GM23338 (cell line): ENCODE measurements at regions not wholly inside any gene's neighbourhood (a gene's known extent, or its start where the extent isn't known, plus 50 kb on each side); places are given as distances from the start of the nearest gene placed in this dataset.

Experiments used
- ATAC-seq: fragments of 200-7000 bp; cut with Tn5 transposase; 3 replicates; pipeline ENCODE4 v1.9.1; 2020
- DNase-seq: peaks from one replicate; pipeline ENCODE4 v3.0.0-alpha.2; 2015; ENCODE audit warnings: low spot score
- H2AFZ ChIP-seq: fragments of 200-600 bp; sonication (generic); 2 replicates; pipeline ENCODE4 v1.8.0; 2016; ENCODE audit warnings: antibody characterized with exemption, mild to moderate bottlenecking, moderate library complexity
- H3F3A ChIP-seq: fragments of 200-600 bp; sonication (generic); replicated peaks from 2 replicates; pipeline ENCODE4 v1.8.0; 2017; ENCODE audit warnings: antibody characterized with exemption, mixed run types, low read depth
- H3K27ac ChIP-seq: fragments of 200-600 bp; sonication (generic); 2 replicates; pipeline ENCODE4 v1.6.1; 2016; ENCODE audit warnings: low read depth
- H3K27me3 ChIP-seq: fragments of 200-600 bp; sonication (generic); 2 replicates; pipeline ENCODE4 v1.8.0; 2016; ENCODE audit warnings: mild to moderate bottlenecking, mixed run types, moderate library complexity; ENCODE audit not compliant: insufficient read depth
- H3K36me3 ChIP-seq: fragments of 200-600 bp; sonication (generic); 2 replicates; pipeline ENCODE4 v1.8.0; 2016; ENCODE audit warnings: mild to moderate bottlenecking; ENCODE audit not compliant: insufficient read depth
- H3K4me1 ChIP-seq: fragments of 200-600 bp; sonication (generic); 2 replicates; pipeline ENCODE4 v1.8.0; 2016; ENCODE audit warnings: mild to moderate bottlenecking, moderate library complexity; ENCODE audit not compliant: insufficient read depth
- H3K4me2 ChIP-seq: fragments of 200-600 bp; sonication (generic); 2 replicates; pipeline ENCODE4 v1.7.1; 2017; ENCODE audit warnings: mixed run types
- H3K4me3 ChIP-seq: fragments of 200-600 bp; sonication (generic); 2 replicates; pipeline ENCODE4 v1.6.1; 2016; ENCODE audit warnings: mixed run types
- H3K79me2 ChIP-seq: fragments of 200-600 bp; sonication (generic); replicated peaks from 2 replicates; pipeline ENCODE4 v1.8.0; 2017; ENCODE audit warnings: mild to moderate bottlenecking; ENCODE audit not compliant: insufficient read depth
- H3K9me2 ChIP-seq: fragments of 200-600 bp; sonication (generic); 2 replicates; pipeline ENCODE4 v1.8.0; 2017; ENCODE audit not compliant: insufficient read depth
- H4K20me1 ChIP-seq: fragments of 200-600 bp; sonication (generic); replicated peaks from 2 replicates; pipeline ENCODE4 v1.8.0; 2017; ENCODE audit warnings: mild to moderate bottlenecking; ENCODE audit not compliant: insufficient read depth
- H3K27ac Mint-ChIP-seq: 2 replicates; pipeline ENCODE4 v1.8.0; 2020; ENCODE audit warnings: inconsistent platforms, mild to moderate bottlenecking, moderate library complexity, mixed read lengths
- H3K27me3 Mint-ChIP-seq: 3 replicates; pipeline ENCODE4 v1.8.0; 2022; ENCODE audit warnings: low read depth, mild to moderate bottlenecking, moderate library complexity, mixed read lengths, inconsistent platforms; ENCODE audit not compliant: insufficient read depth, poor library complexity
- H3K36me3 Mint-ChIP-seq: 3 replicates; pipeline ENCODE4 v1.8.0; 2021; ENCODE audit warnings: low read depth, mild to moderate bottlenecking, inconsistent platforms, moderate library complexity, mixed read lengths
- H3K4me1 Mint-ChIP-seq: 3 replicates; pipeline ENCODE4 v1.8.0; 2020; ENCODE audit warnings: mild to moderate bottlenecking, inconsistent platforms, mixed read lengths
- H3K4me3 Mint-ChIP-seq: 3 replicates; pipeline ENCODE4 v1.8.0; 2021; ENCODE audit warnings: moderate library complexity, mild to moderate bottlenecking, inconsistent platforms, mixed read lengths
- H3K9me3 Mint-ChIP-seq: 3 replicates; pipeline ENCODE4 v1.8.0; 2020; ENCODE audit warnings: moderate library complexity, mild to moderate bottlenecking, inconsistent platforms, mixed read lengths
- CREB1 ChIP-seq: fragments of 250-450 bp; sonication (Bioruptor Pico); IDR thresholded peaks from 2 replicates; pipeline ENCODE4 v1.5.0; 2020; ENCODE audit warnings: low read depth, mild to moderate bottlenecking, moderate library complexity
- CTCF ChIP-seq, 2 experiments: fragments of 200-600 bp in 1 of 2; sonication (generic) in 1 of 2; conservative IDR thresholded peaks; 2 replicates each; pipeline versions ENCODE4 v1.5.1 to v1.6.1; 2016 to 2017; ENCODE audit warnings: antibody characterized with exemption in 2 of 2, low read depth in 2 of 2, mild to moderate bottlenecking in 2 of 2, moderate library complexity in 1 of 2
- ETS1 ChIP-seq: IDR thresholded peaks from 2 replicates; pipeline ENCODE4 v1.6.1; 2016; ENCODE audit warnings: antibody characterized with exemption
- EZH2 ChIP-seq: fragments of 200-600 bp; sonication (generic); IDR thresholded peaks from one replicate; pipeline ENCODE4 v1.8.0; 2017; ENCODE audit warnings: antibody characterized with exemption, mild to moderate bottlenecking, low read depth; ENCODE audit not compliant: unreplicated experiment
- EZH2phosphoT487 ChIP-seq: fragments of 200-600 bp; sonication (generic); IDR thresholded peaks from one replicate; pipeline ENCODE4 v1.8.1; 2018; ENCODE audit warnings: antibody characterized with exemption; ENCODE audit not compliant: unreplicated experiment
- JUNB ChIP-seq: IDR thresholded peaks from one replicate; pipeline ENCODE4 v1.6.1; 2016; ENCODE audit warnings: antibody characterized with exemption; ENCODE audit not compliant: unreplicated experiment
- NANOG ChIP-seq: IDR thresholded peaks from 2 replicates; pipeline ENCODE4 v1.6.1; 2016; ENCODE audit warnings: antibody characterized with exemption, borderline replicate concordance
- POLR2AphosphoS5 ChIP-seq: IDR thresholded peaks from 2 replicates; pipeline ENCODE4 v1.6.1; 2016; ENCODE audit warnings: antibody characterized with exemption, low read depth
- REST ChIP-seq: IDR thresholded peaks from one replicate; pipeline ENCODE4 v1.6.1; 2018; ENCODE audit warnings: antibody characterized with exemption; ENCODE audit not compliant: unreplicated experiment
- STAT1 ChIP-seq: IDR thresholded peaks from one replicate; pipeline ENCODE4 v1.6.1; 2016; ENCODE audit warnings: antibody characterized with exemption; ENCODE audit not compliant: unreplicated experiment
- ZNF114 ChIP-seq: fragments of 250-450 bp; sonication (Bioruptor Pico); IDR thresholded peaks from 2 replicates; pipeline ENCODE4 v1.5.0; 2020; ENCODE audit warnings: mild to moderate bottlenecking, moderate library complexity
- ZNF331 ChIP-seq: fragments of 250-450 bp; sonication (Bioruptor Pico); IDR thresholded peaks from 2 replicates; pipeline ENCODE4 v1.5.0; 2020; ENCODE audit warnings: low read depth, mild to moderate bottlenecking, moderate library complexity
- ZNF462 ChIP-seq: fragments of 250-450 bp; sonication (Bioruptor Pico); IDR thresholded peaks from 2 replicates; pipeline ENCODE4 v1.5.0; 2020; ENCODE audit warnings: mild to moderate bottlenecking, moderate library complexity

GRCh38 chr3:76943058-76943457 is 96.8 kb upstream of the ROBO2 start:
- no peaks in the 10 kb centered on the region for H3F3A ChIP-seq
- Mint-ChIP-seq H3K36me3 (peaks cover 3% of the 10 kb centered on the region; the same call in 1 of the 3 replicates), H3K27ac (no peak overlapping the region), H3K27me3 (peaks cover 2% of the 10 kb centered on the region), H3K4me1 (peaks cover 19% of the 10 kb centered on the region), H3K9me3 (peaks cover 3% of the 10 kb centered on the region; the same call in 1 of the 3 replicates), H3K4me3 (no peak overlapping the region)
- no peak overlapping the region for H3K4me3 ChIP-seq
- TF ChIP-seq EZH2phosphoT487 (no peak), STAT1 (no peak), POLR2AphosphoS5 (no peak), CREB1 (CRISPR knock-in tag) (no peak), CTCF (conservative IDR thresholded peaks at IDR 0.05; ENCODE audit: low read depth in 2 of 2) (no peak), ETS1 (no peak), REST (no peak), ZNF114 (CRISPR knock-in tag) (no peak), JUNB (no peak), NANOG (no peak), ZNF462 (CRISPR knock-in tag) (no peak), EZH2 (no peak), ZNF331 (CRISPR knock-in tag) (no peak)
- no peaks in the 10 kb centered on the region for H3K36me3 ChIP-seq
- H2AFZ ChIP-seq: no peak overlapping the region
- ATAC-seq: peak; percentile 75
- no peaks in the 10 kb centered on the region for H4K20me1 ChIP-seq
- no peaks in the 10 kb centered on the region for H3K27me3 ChIP-seq
- no peaks in the 10 kb centered on the region for H3K9me2 ChIP-seq
- no peak overlapping the region for H3K4me2 ChIP-seq
- no peak overlapping the region for H3K27ac ChIP-seq
- peak; percentile 36 for DNase-seq
- H3K4me1 ChIP-seq: peaks cover 22% of the 10 kb centered on the region; the same call in 1 of the 2 replicates
- H3K79me2 ChIP-seq: no peaks in the 10 kb centered on the region
